HCT116 (cell line): ENCODE measurements at regions not wholly inside any gene's neighbourhood (a gene's known extent, or its start where the extent isn't known, plus 50 kb on each side); places are given as distances from the start of the nearest gene placed in this dataset.

Experiments
- ATAC-seq: fragments of 200-7000 bp; cut with Tn5 transposase; 2 replicates; pipeline ENCODE4 v1.9.1; 2020; ENCODE audit warnings: mild to moderate bottlenecking, moderate library complexity
- BruUV-seq: library from RNA; stranded (reverse); fragments of 400-500 nt; replicated peaks from 2 replicates; lab custom pipeline; 2021; lab: Mats Ljungman, UMichigan
- CTCF ChIA-PET: fragments of 300-600 bp; sonication (Branson Sonifier 250); formaldehyde crosslinking; loops from one replicate; lab custom pipeline; 2021; ENCODE audit warnings: antibody characterized with exemption; lab: Charles Lee
- POLR2A ChIA-PET: fragments of 300-600, 350-600 bp; sonication (Branson Sonifier 250); formaldehyde crosslinking; loops from one replicate; lab custom pipeline; 2021; ENCODE audit warnings: antibody characterized with exemption; lab: Charles Lee
- RAD21 ChIA-PET, 2 experiments: fragments of 300-600 bp; sonication (Branson Sonifier 250); formaldehyde crosslinking; loops; one replicate each; lab custom pipeline; 2023; ENCODE audit warnings: low total read pairs in 2 of 2; ENCODE audit not compliant: uncharacterized antibody in 2 of 2, unreplicated experiment in 2 of 2, low non-redundant PET in 1 of 2; lab: Charles Lee
- DNase-seq: peaks from one replicate; pipeline ENCODE4 v3.0.0-alpha.2; 2010; ENCODE audit warnings: low read depth, low spot score
- H2AFZ ChIP-seq: fragments of 200-600 bp; shearing (Covaris generic), sonication (generic); 2 replicates; pipeline ENCODE4 v1.6.1; 2017; ENCODE audit warnings: low read depth, mixed run types, mixed read lengths, antibody characterized with exemption, low read length; ENCODE audit not compliant: poor library complexity, severe bottlenecking
- H3K27ac ChIP-seq: 2 replicates; pipeline ENCODE4 v1.5.1; 2012; ENCODE audit warnings: low read depth, low read length
- H3K27me3 ChIP-seq: fragments of 200-600 bp; sonication (generic); 2 replicates; pipeline ENCODE4 v1.6.1; 2016; ENCODE audit warnings: mixed run types, low read length, mixed read lengths; ENCODE audit not compliant: insufficient read depth
- H3K36me3 ChIP-seq, 2 experiments: fragments of 200-500 bp in 1 of 2; fragments of 200-600 bp in 1 of 2; sonication (Bioruptor generic) in 1 of 2; sonication (generic) in 1 of 2; 2 replicates each; pipeline versions ENCODE4 v1.5.1 to v1.6.1; 2014 to 2016; ENCODE audit warnings: low read length in 2 of 2, inconsistent platforms in 1 of 2, mixed read lengths in 1 of 2, mixed run types in 1 of 2; ENCODE audit not compliant: insufficient read depth in 2 of 2, control insufficient read depth in 1 of 2
- H3K4me1 ChIP-seq, 2 experiments: fragments of 200-600 bp in 1 of 2; sonication (generic) in 1 of 2; 2 replicates each; pipeline versions ENCODE4 v1.5.1 to v1.6.1; 2012 to 2017; ENCODE audit warnings: low read length in 2 of 2, inconsistent platforms in 1 of 2, mild to moderate bottlenecking in 1 of 2, mixed read lengths in 1 of 2, mixed run types in 1 of 2, moderate library complexity in 1 of 2; ENCODE audit not compliant: insufficient read depth in 2 of 2, control insufficient read depth in 1 of 2
- H3K4me2 ChIP-seq: fragments of 200-600 bp; sonication (generic); 2 replicates; pipeline ENCODE4 v1.6.1; 2017; ENCODE audit warnings: mixed run types, low read length, mixed read lengths
- H3K4me3 ChIP-seq, 2 experiments: fragments of 200-600 bp in 1 of 2; sonication (generic) in 1 of 2; replicated peaks in 1 of 2; 2 replicates each; pipeline ENCODE4 v1.5.1; 2011 to 2016; ENCODE audit warnings: low read length in 2 of 2, control low read depth in 1 of 2, low read depth in 1 of 2, mild to moderate bottlenecking in 1 of 2, mixed read lengths in 1 of 2, mixed run types in 1 of 2
- H3K79me2 ChIP-seq: fragments of 200-600 bp; sonication (generic); 2 replicates; pipeline ENCODE4 v1.6.1; 2017; ENCODE audit warnings: mild to moderate bottlenecking, mixed run types, low read length, moderate library complexity, mixed read lengths; ENCODE audit not compliant: insufficient read depth
- H3K9ac ChIP-seq: fragments of 200-600 bp; sonication (generic); 2 replicates; pipeline ENCODE4 v1.6.1; 2016; ENCODE audit warnings: low read length, mixed read lengths
- H3K9me2 ChIP-seq: fragments of 200-600 bp; sonication (generic), shearing (Covaris generic); 2 replicates; pipeline ENCODE4 v1.6.1; 2017; ENCODE audit warnings: mixed run types, mild to moderate bottlenecking, moderate library complexity; ENCODE audit not compliant: insufficient read depth
- H3K9me3 ChIP-seq, 2 experiments: fragments of 200-500 bp in 1 of 2; fragments of 200-600 bp in 1 of 2; sonication (Bioruptor generic) in 1 of 2; sonication (generic) in 1 of 2; 2 replicates each; pipeline ENCODE4 v1.6.1; 2014 to 2017; ENCODE audit warnings: low read length in 2 of 2, mixed read lengths in 2 of 2, inconsistent platforms in 1 of 2, low read depth in 1 of 2, mild to moderate bottlenecking in 1 of 2, mixed run types in 1 of 2, moderate library complexity in 1 of 2; ENCODE audit not compliant: control insufficient read depth in 1 of 2, insufficient read depth in 1 of 2
- H4K20me1 ChIP-seq: fragments of 200-600 bp; sonication (generic), shearing (Covaris generic); 2 replicates; pipeline ENCODE4 v1.6.1; 2017; ENCODE audit warnings: mixed run types, mild to moderate bottlenecking, moderate library complexity; ENCODE audit not compliant: insufficient read depth
- CBX3 ChIP-seq: IDR thresholded peaks from 2 replicates; pipeline ENCODE4 v1.6.1; 2012; ENCODE audit warnings: low read depth
- EGR1 ChIP-seq: IDR thresholded peaks from 2 replicates; pipeline ENCODE4 v1.6.1; 2012; ENCODE audit warnings: low read depth
- ELF1 ChIP-seq: IDR thresholded peaks from 2 replicates; pipeline ENCODE4 v1.6.1; 2012; ENCODE audit warnings: low read depth, borderline replicate concordance
- EZH2 ChIP-seq: fragments of 200-600 bp; sonication (generic); IDR thresholded peaks from 2 replicates; pipeline ENCODE4 v1.6.1; 2017; ENCODE audit warnings: antibody characterized with exemption, mixed run types
- EZH2phosphoT487 ChIP-seq: fragments of 200-600 bp; IDR thresholded peaks from 2 replicates; pipeline ENCODE4 v1.6.1; 2018; ENCODE audit warnings: antibody characterized with exemption, borderline replicate concordance
- JUND ChIP-seq: IDR thresholded peaks from 2 replicates; pipeline ENCODE4 v1.6.1; 2012
- MAX ChIP-seq: IDR thresholded peaks from 2 replicates; pipeline ENCODE4 v1.6.1; 2012
- POLR2A ChIP-seq: IDR thresholded peaks from 2 replicates; pipeline ENCODE4 v1.7.0; 2011; ENCODE audit warnings: borderline replicate concordance; ENCODE audit not compliant: insufficient read depth, insufficient read length; ENCODE audit errors: extremely low read depth
- POLR2AphosphoS5 ChIP-seq: IDR thresholded peaks from 2 replicates; pipeline ENCODE4 v1.6.1; 2011; ENCODE audit warnings: mild to moderate bottlenecking, low read depth, low read length, moderate library complexity
- RAD21 ChIP-seq: IDR thresholded peaks from 2 replicates; pipeline ENCODE4 v1.6.1; 2012; ENCODE audit warnings: low read depth, mild to moderate bottlenecking
- REST ChIP-seq: IDR thresholded peaks from 2 replicates; pipeline ENCODE4 v1.6.1; 2012; ENCODE audit warnings: low read depth
- SIN3A ChIP-seq: IDR thresholded peaks from 2 replicates; pipeline ENCODE4 v1.6.1; 2012; ENCODE audit warnings: low read depth
- SP1 ChIP-seq: IDR thresholded peaks from 2 replicates; pipeline ENCODE4 v1.6.1; 2012; ENCODE audit warnings: low read depth
- SRF ChIP-seq: IDR thresholded peaks from 2 replicates; pipeline ENCODE4 v1.6.1; 2012; ENCODE audit warnings: low read depth
- TCF7L2 ChIP-seq: IDR thresholded peaks from 2 replicates; pipeline ENCODE4 v1.7.0; 2011; ENCODE audit warnings: borderline replicate concordance, inconsistent platforms; ENCODE audit not compliant: insufficient read depth, insufficient read length; ENCODE audit errors: extremely low read depth
- ZFX ChIP-seq: fragments of 450-650 bp; IDR thresholded peaks from 2 replicates; pipeline ENCODE4 v1.6.1; 2017
- ZNF274 ChIP-seq: fragments of 200-500 bp; sonication (Bioruptor generic); IDR thresholded peaks from 2 replicates; pipeline ENCODE4 v1.6.1; 2014; ENCODE audit warnings: mild to moderate bottlenecking, low read depth, low read length, inconsistent platforms
- intact Hi-C: fragments of 100-400 bp; cut with micrococcal nuclease; formaldehyde crosslinking; loops from 2 replicates; pipeline ENCODE4 v1.10.0; 2022
- TF ChIP-seq, protein P1 (sequence below): IDR thresholded peaks from 2 replicates; pipeline ENCODE4 v1.6.1; 2011; ENCODE audit warnings: mild to moderate bottlenecking, low read length, moderate library complexity; ENCODE audit not compliant: insufficient replicate concordance; ENCODE audit errors: extremely low read depth
- TF ChIP-seq, protein P2 (sequence below): IDR thresholded peaks from 2 replicates; pipeline ENCODE4 v1.6.1; 2012

GRCh38 chr12:126591533-126591932 is 1526.3 kb downstream of the AACS start:
- CTCF ChIA-PET, result no interaction called here
- Histone ChIP-seq H3K36me3 (no peaks in the 10 kb centered on the region), H3K4me3 (no peak overlapping the region), H4K20me1 (no peaks in the 10 kb centered on the region), H3K9me2 (no peaks in the 10 kb centered on the region), H3K27ac (no peak overlapping the region), H2AFZ (no peak overlapping the region), H3K9ac (no peak overlapping the region), H3K27me3 (no peaks in the 10 kb centered on the region), H3K9me3 (peaks cover 5 to 6% of the 10 kb centered on the region in 2 experiments; a peak in 2 of 4 replicates), H3K4me1 (no peaks in the 10 kb centered on the region), H3K79me2 (no peaks in the 10 kb centered on the region), H3K4me2 (no peak overlapping the region)
- RAD21 ChIA-PET, result no interaction called here
- ATAC-seq, result no peak
- TF ChIP-seq POLR2A, result no peak
- no peak for TF ChIP-seq SRF
- TF ChIP-seq, protein P1, sequence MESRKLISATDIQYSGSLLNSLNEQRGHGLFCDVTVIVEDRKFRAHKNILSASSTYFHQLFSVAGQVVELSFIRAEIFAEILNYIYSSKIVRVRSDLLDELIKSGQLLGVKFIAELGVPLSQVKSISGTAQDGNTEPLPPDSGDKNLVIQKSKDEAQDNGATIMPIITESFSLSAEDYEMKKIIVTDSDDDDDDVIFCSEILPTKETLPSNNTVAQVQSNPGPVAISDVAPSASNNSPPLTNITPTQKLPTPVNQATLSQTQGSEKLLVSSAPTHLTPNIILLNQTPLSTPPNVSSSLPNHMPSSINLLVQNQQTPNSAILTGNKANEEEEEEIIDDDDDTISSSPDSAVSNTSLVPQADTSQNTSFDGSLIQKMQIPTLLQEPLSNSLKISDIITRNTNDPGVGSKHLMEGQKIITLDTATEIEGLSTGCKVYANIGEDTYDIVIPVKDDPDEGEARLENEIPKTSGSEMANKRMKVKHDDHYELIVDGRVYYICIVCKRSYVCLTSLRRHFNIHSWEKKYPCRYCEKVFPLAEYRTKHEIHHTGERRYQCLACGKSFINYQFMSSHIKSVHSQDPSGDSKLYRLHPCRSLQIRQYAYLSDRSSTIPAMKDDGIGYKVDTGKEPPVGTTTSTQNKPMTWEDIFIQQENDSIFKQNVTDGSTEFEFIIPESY, result no peak
- no peak for TF ChIP-seq CBX3
- no peak for TF ChIP-seq EGR1
- no peak for TF ChIP-seq REST
- TF ChIP-seq RAD21, result no peak
- no peak for TF ChIP-seq ZNF274
- no peak for TF ChIP-seq POLR2AphosphoS5
- no peak for TF ChIP-seq EZH2phosphoT487
- TF ChIP-seq EZH2, result no peak
- TF ChIP-seq ELF1, result no peak
- no peak for TF ChIP-seq SP1
- TF ChIP-seq, protein P2, sequence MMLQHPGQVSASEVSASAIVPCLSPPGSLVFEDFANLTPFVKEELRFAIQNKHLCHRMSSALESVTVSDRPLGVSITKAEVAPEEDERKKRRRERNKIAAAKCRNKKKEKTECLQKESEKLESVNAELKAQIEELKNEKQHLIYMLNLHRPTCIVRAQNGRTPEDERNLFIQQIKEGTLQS, result no peak
- no peak for TF ChIP-seq SIN3A
- TF ChIP-seq TCF7L2, result no peak
- TF ChIP-seq ZFX, result no peak
- TF ChIP-seq JUND, result no peak
- TF ChIP-seq MAX, result no peak
- no TSS peak for BruUV-seq
- intact Hi-C loops, result no loop called here
- POLR2A ChIA-PET, result no interaction called here
- no peak for DNase-seq
